Uterus (tissue), 3 donors: ENCODE measurements at regions not wholly inside any gene's neighbourhood (a gene's known extent, or its start where the extent isn't known, plus 50 kb on each side); places are given as distances from the start of the nearest gene placed in this dataset.

ENCODE experiments used
- DNase-seq, 2 donors: peaks; one replicate each; pipeline ENCODE4 v3.0.0-alpha.2; 2019 to 2020
- H3K27ac ChIP-seq, 2 donors: fragments of 200-600 bp; sonication (generic); 1 replicate in 1 of 2; 2 replicates in 1 of 2; pipeline ENCODE4 v1.5.1; 2016 to 2018
- H3K27me3 ChIP-seq, 2 donors: fragments of 200-600 bp; sonication (generic); one replicate each; pipeline ENCODE4 v1.5.1; 2018 to 2019; ENCODE audit warnings: control low read depth in 1 of 2
- H3K36me3 ChIP-seq, 2 donors: fragments of 200-600 bp; sonication (generic); one replicate each; pipeline ENCODE4 v1.5.1; 2019; ENCODE audit warnings: control low read depth in 1 of 2
- H3K4me1 ChIP-seq, 2 donors: fragments of 200-600 bp; sonication (generic); one replicate each; pipeline ENCODE4 v1.5.1; 2018 to 2019; ENCODE audit warnings: control low read depth in 1 of 2
- H3K4me3 ChIP-seq, 2 donors: fragments of 200-600 bp; sonication (generic); 1 replicate in 1 of 2; 2 replicates in 1 of 2; pipeline ENCODE4 v1.5.1; 2018 to 2019; ENCODE audit warnings: mild to moderate bottlenecking in 1 of 2
- H3K9me3 ChIP-seq, 2 donors: fragments of 200-600 bp; sonication (generic); one replicate each; pipeline ENCODE4 v1.5.1; 2019; ENCODE audit warnings: control low read depth in 1 of 2
- POLR2A ChIP-seq, 2 donors: fragments of 450-650 bp; IDR thresholded peaks; one replicate each; pipeline ENCODE4 v1.6.1; 2016; ENCODE audit warnings: antibody characterized with exemption in 2 of 2, mild to moderate bottlenecking in 1 of 2, moderate library complexity in 1 of 2
- intact Hi-C: fragments of 100-400 bp; cut with DNase I; formaldehyde crosslinking; loops from one replicate; pipeline ENCODE4 v1.15.1; 2023; ENCODE audit warnings: low total_unique reads
- TF ChIP-seq, protein P1 (sequence below), 4 experiments: fragments of 200-600 bp in 2 of 4; fragments of 450-650 bp in 2 of 4; sonication (generic) in 2 of 4; IDR thresholded peaks; one replicate each; pipeline ENCODE4 v1.5.1; 2016 to 2019; ENCODE audit warnings: antibody characterized with exemption in 4 of 4, mild to moderate bottlenecking in 2 of 4, moderate library complexity in 1 of 4
- donor health status: DM: yes; HTN: yes; CAD: no.

DNA sequence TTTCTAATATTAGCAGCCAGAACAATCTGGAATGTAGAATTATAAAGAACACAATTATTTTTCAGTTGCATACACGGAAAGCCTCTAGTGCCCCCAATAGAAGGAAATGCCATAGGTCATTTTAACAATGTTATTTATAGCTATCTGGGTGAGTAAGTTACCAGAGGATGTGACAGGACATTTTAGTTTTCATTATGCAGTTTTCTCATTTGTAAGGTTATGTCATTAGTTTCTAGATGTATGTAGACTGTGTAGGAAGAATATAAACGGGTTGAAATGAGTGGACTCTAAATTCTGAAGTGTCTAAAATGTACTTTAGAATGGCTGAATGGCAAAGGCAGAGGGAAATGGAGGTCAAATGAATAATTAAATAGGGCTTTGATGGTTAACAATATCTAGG, 213.3 kb downstream of the DTHD1 start:
- H3K27me3 ChIP-seq, result no peaks in the 10 kb centered on the region
- DNase-seq, result no peak
- intact Hi-C loops, result no loop called here
- H3K4me1 ChIP-seq, result no peaks in the 10 kb centered on the region
- no peak overlapping the region for H3K4me3 ChIP-seq
- H3K9me3 ChIP-seq, result no peaks in the 10 kb centered on the region
- no peak overlapping the region for H3K27ac ChIP-seq
- TF ChIP-seq POLR2A (IDR thresholded peaks at IDR 0.05), result no peak
- TF ChIP-seq, protein P1, sequence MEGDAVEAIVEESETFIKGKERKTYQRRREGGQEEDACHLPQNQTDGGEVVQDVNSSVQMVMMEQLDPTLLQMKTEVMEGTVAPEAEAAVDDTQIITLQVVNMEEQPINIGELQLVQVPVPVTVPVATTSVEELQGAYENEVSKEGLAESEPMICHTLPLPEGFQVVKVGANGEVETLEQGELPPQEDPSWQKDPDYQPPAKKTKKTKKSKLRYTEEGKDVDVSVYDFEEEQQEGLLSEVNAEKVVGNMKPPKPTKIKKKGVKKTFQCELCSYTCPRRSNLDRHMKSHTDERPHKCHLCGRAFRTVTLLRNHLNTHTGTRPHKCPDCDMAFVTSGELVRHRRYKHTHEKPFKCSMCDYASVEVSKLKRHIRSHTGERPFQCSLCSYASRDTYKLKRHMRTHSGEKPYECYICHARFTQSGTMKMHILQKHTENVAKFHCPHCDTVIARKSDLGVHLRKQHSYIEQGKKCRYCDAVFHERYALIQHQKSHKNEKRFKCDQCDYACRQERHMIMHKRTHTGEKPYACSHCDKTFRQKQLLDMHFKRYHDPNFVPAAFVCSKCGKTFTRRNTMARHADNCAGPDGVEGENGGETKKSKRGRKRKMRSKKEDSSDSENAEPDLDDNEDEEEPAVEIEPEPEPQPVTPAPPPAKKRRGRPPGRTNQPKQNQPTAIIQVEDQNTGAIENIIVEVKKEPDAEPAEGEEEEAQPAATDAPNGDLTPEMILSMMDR (IDR thresholded peaks at IDR 0.05), result no peak
- H3K36me3 ChIP-seq, result no peaks in the 10 kb centered on the region

DNA sequence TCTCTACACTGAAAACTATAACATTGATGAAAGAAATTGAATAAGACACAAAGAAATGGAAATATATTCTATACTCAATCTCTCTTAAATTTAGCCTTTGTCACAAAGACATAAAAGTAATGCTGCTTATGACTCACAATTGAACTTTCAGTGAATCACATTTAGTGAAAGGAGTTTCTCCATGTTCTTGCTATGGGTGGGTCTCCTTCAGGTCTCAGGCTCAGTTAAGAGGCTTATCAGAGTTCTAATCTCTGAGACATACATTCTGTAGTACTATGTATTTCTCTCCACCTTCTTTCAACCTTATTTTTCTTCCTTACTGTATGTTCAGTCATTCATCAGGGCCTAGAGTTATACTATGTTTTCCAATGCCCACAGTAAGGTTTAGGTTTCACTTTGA, 220.9 kb downstream of the DTHD1 start:
- Histone ChIP-seq H3K4me1 (no peaks in the 10 kb centered on the region), H3K9me3 (no peaks in the 10 kb centered on the region), H3K4me3 (no peak overlapping the region), H3K27ac (no peak overlapping the region), H3K36me3 (no peaks in the 10 kb centered on the region), H3K27me3 (no peaks in the 10 kb centered on the region)
- DNase-seq, result no peak
- TF ChIP-seq, protein P1 (IDR thresholded peaks at IDR 0.05), result no peak
- TF ChIP-seq POLR2A (IDR thresholded peaks at IDR 0.05), result no peak
- intact Hi-C loops, result no loop called here

DNA sequence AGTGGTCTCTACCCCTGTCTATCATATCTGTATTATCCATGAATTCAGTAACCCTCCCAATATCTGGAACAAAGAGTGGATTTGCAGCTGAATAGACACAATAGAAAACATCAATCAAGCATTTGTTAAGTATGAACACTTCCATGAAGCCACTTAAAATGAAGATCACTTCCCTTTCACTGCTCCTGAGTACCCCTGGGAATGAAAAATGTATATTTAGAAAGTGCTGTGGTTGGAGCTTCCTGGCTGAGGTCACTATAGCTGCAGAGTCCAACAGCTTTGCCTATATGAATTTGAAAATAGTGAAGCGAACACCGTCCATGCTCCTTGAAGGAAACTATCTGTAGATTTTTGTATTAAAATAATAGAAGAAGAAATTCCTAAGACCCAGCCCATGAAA, 227.0 kb downstream of the DTHD1 start:
- TF ChIP-seq, protein P1 (IDR thresholded peaks at IDR 0.05), result no peak
- no peak for TF ChIP-seq POLR2A (IDR thresholded peaks at IDR 0.05)

DNA sequence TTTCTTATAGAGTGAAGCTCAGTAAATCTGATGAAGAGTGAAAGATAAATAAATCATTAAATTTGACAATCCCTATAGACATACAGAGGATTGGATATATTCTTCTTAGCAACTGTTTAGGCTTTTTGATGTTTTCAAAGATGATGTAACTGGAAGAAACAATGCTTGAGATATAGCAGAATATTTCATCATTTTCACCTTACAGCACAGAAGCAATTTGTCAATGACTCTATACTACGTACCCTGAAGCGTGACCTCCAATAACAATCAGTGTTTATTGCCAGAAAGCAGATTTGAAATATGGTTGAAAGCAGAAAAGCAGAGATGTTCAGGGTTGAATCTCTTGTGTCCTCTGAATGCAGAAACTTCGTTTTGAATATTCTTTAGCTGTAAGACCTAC, 228.4 kb downstream of the DTHD1 start:
- TF ChIP-seq, protein P1 (IDR thresholded peaks at IDR 0.05), result no peak
- no peak for TF ChIP-seq POLR2A (IDR thresholded peaks at IDR 0.05)
- Histone ChIP-seq H3K27me3 (no peaks in the 10 kb centered on the region), H3K36me3 (no peaks in the 10 kb centered on the region), H3K9me3 (no peaks in the 10 kb centered on the region), H3K4me1 (no peaks in the 10 kb centered on the region), H3K27ac (no peak overlapping the region), H3K4me3 (no peak overlapping the region)
- intact Hi-C loops, result no loop called here
- no peak for DNase-seq

More for the DNA sequence above, 227.0 kb downstream of the DTHD1 start:
- H3K4me3 ChIP-seq, result no peak overlapping the region
- no peak for DNase-seq
- no peaks in the 10 kb centered on the region for H3K27me3 ChIP-seq
- intact Hi-C loops, result no loop called here
- no peaks in the 10 kb centered on the region for H3K4me1 ChIP-seq
- H3K9me3 ChIP-seq, result no peaks in the 10 kb centered on the region
- H3K36me3 ChIP-seq, result no peaks in the 10 kb centered on the region
- H3K27ac ChIP-seq, result no peak overlapping the region

DNA sequence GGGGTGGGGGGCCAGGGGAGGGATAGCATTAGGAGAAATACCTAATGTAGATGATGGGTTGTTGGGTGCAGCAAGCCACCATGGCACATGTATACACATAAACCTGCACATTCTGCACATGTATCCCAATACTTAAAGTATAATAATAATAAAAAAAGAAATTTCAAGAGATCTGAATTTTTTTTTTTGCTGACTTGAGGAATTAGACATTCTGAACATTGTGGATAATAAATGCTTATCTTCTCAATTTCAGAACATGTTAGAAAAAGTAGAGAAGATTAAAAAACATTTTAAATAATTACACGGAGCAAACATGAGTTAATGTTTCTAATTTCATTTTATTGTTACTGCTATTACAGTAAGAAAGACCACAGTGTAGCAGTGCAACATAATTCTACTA, 230.4 kb downstream of the DTHD1 start:
- Histone ChIP-seq H3K36me3 (no peaks in the 10 kb centered on the region), H3K27me3 (no peaks in the 10 kb centered on the region), H3K9me3 (no peaks in the 10 kb centered on the region), H3K4me1 (no peaks in the 10 kb centered on the region), H3K27ac (no peak overlapping the region), H3K4me3 (no peak overlapping the region)
- DNase-seq, result no peak
- intact Hi-C loops, result no loop called here
- TF ChIP-seq, protein P1 (IDR thresholded peaks at IDR 0.05), result no peak
- no peak for TF ChIP-seq POLR2A (IDR thresholded peaks at IDR 0.05)
